ENCODE measurements at regions not wholly inside any gene's neighbourhood (a gene's known extent, or its start where the extent isn't known, plus 50 kb on each side); places are given as distances from the start of the nearest gene placed in this dataset.
A peak's percentile ranks its signal among the peaks of the same experiment; 100 is the strongest.

DNA sequence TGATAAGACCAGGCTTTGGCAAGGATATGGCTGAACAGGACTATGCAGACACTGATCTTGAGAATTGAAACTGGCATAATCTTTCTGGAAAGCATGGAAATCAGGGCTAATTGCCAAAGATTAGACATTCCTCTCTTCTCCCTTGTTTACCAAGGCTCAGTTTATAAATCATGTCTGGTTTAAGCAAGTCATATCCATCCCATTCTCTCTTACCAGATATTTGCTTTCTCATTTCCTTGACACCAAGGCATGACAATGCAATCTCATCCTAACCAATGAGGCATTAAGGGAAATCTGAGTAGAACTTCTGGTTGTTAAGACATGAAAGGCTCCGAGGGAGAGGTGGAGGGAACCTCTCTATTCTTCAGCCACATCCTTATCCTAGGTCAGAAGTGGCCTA, 110.3 kb upstream of the CEP85L start:
- no peak overlapping the region for H3K9ac ChIP-seq (ENCODE audit: insufficient read length, low read depth)
- no peaks in the 10 kb centered on the region for H3K27me3 ChIP-seq (ENCODE audit: insufficient read depth, insufficient read length)
- no peak overlapping the region for H3K4me3 ChIP-seq (ENCODE audit: insufficient read length, low read depth)
- TF ChIP-seq SUZ12 (IDR thresholded peaks at IDR 0.05; ENCODE audit: extremely low read depth, insufficient read depth, insufficient read length) (no peak), ZNF274 (IDR thresholded peaks at IDR 0.05; ENCODE audit: low read depth, low read length) (no peak), YY1 (IDR thresholded peaks at IDR 0.05; ENCODE audit: insufficient read depth, insufficient read length) (no peak)
- H3K4me1 ChIP-seq (ENCODE audit: insufficient read depth, insufficient read length) = no peaks in the 10 kb centered on the region
- no peaks in the 10 kb centered on the region for H3K36me3 ChIP-seq (ENCODE audit: insufficient read depth, insufficient read length, low read length)
- no peak for DNase-seq (ENCODE audit: low read depth, low spot score)
- no peaks in the 10 kb centered on the region for H3K9me3 ChIP-seq (ENCODE audit: insufficient read depth, low read length)

DNA sequence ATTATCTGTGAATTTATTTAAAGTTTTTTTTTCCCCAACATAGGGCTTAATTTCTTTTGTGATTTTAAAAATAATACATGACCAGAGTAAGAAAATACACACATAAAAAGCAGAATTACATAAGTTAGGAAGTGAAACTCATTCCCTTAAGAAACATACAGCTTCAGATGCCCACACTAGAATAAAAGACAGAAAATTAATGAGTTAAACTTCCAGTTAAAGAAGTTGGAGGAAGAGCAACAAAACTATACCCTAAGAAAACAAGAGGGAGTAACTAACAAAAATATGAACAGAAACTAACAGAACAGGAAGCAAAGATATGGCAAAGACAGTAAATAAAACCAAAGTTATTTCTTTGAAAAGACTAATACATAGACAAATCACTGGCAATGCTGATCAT, 107.6 kb upstream of the CEP85L start:
- no peaks in the 10 kb centered on the region for H3K4me1 ChIP-seq (ENCODE audit: insufficient read depth, insufficient read length)
- H3K27me3 ChIP-seq (ENCODE audit: insufficient read depth, insufficient read length) = no peaks in the 10 kb centered on the region
- no peaks in the 10 kb centered on the region for H3K36me3 ChIP-seq (ENCODE audit: insufficient read depth, insufficient read length, low read length)
- TF ChIP-seq ZNF274 (IDR thresholded peaks at IDR 0.05; ENCODE audit: low read depth, low read length) = no peak
- TF ChIP-seq YY1 (IDR thresholded peaks at IDR 0.05; ENCODE audit: insufficient read depth, insufficient read length) = no peak
- TF ChIP-seq SUZ12 (IDR thresholded peaks at IDR 0.05; ENCODE audit: extremely low read depth, insufficient read depth, insufficient read length) = no peak
- no peak overlapping the region for H3K4me3 ChIP-seq (ENCODE audit: insufficient read length, low read depth)
- no peak for DNase-seq (ENCODE audit: low read depth, low spot score)
- no peak overlapping the region for H3K9ac ChIP-seq (ENCODE audit: insufficient read length, low read depth)
- H3K9me3 ChIP-seq (ENCODE audit: insufficient read depth, low read length) = no peaks in the 10 kb centered on the region

DNA sequence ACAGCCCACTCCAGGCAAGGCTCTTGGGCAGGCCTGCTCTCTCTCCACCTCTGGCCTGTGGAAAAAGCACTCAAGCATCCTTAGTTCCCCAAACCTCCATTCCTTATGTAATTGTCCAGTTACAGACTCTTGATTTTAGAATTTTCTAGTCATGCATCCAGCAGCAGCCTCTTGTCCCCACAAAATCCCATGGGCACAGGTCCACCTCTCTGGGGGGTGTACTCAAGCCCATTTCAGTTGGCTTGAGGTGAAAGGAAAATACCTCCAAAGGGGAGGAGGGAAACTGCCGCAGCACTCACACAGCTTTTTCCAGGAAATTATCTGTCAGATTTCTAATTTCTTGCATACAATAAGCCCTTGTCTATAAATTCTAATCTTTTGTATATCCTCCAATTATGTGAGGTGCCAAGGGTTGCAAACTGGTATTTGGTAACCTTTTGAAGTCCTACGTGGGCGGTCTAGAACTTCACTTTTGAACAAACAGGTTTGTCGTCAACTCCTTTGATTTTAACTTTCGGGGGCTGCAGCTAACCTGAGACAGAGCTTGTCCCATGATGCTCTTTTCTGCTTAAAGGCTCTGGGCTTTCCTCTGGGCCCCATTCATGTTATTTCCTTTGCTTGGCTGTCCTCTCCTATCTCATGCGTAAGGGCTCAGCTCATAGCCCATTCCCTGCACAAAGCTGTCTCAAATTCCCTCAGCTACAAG, 104.7 kb upstream of the CEP85L start:
- TF ChIP-seq ZNF274 (IDR thresholded peaks at IDR 0.05; ENCODE audit: low read depth, low read length) (no peak), YY1 (IDR thresholded peaks at IDR 0.05; ENCODE audit: insufficient read depth, insufficient read length) (no peak), SUZ12 (IDR thresholded peaks at IDR 0.05; ENCODE audit: extremely low read depth, insufficient read depth, insufficient read length) (no peak)
- no peaks in the 10 kb centered on the region for H3K27me3 ChIP-seq (ENCODE audit: insufficient read depth, insufficient read length)
- H3K4me3 ChIP-seq (ENCODE audit: insufficient read length, low read depth) = no peak overlapping the region
- no peaks in the 10 kb centered on the region for H3K36me3 ChIP-seq (ENCODE audit: insufficient read depth, insufficient read length, low read length)
- no peak for DNase-seq (ENCODE audit: low read depth, low spot score)
- H3K9ac ChIP-seq (ENCODE audit: insufficient read length, low read depth) = no peak overlapping the region
- H3K4me1 ChIP-seq (ENCODE audit: insufficient read depth, insufficient read length) = no peaks in the 10 kb centered on the region
- H3K9me3 ChIP-seq (ENCODE audit: insufficient read depth, low read length) = no peaks in the 10 kb centered on the region

DNA sequence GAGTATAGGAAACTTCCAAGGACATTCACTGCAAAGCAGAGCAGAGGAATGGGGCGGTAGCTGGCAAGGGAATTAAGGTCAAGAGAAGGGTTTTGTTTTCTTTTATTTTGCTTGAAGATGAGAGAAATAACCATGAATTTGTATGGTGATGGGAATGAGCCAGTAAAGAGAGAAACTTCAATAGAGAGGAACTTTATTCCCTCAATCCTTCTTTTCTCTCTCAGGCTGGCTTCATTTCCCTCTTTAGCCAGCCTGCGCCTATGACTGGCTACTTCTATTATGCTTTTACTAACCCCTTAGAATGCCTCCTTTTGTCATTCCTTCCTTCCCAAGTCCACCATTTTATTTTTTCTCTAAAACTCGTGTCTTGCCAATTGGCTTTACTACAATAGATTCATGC, 101.4 kb upstream of the CEP85L start:
- DNase-seq (ENCODE audit: low read depth, low spot score) = no peak
- no peaks in the 10 kb centered on the region for H3K36me3 ChIP-seq (ENCODE audit: insufficient read depth, insufficient read length, low read length)
- H3K27me3 ChIP-seq (ENCODE audit: insufficient read depth, insufficient read length) = no peaks in the 10 kb centered on the region
- peaks cover 3% of the 10 kb centered on the region for H3K4me1 ChIP-seq (ENCODE audit: insufficient read depth, insufficient read length)
- H3K9me3 ChIP-seq (ENCODE audit: insufficient read depth, low read length) = no peaks in the 10 kb centered on the region
- no peak for TF ChIP-seq YY1 (IDR thresholded peaks at IDR 0.05; ENCODE audit: insufficient read depth, insufficient read length)
- TF ChIP-seq SUZ12 (IDR thresholded peaks at IDR 0.05; ENCODE audit: extremely low read depth, insufficient read depth, insufficient read length) = no peak
- TF ChIP-seq ZNF274 (IDR thresholded peaks at IDR 0.05; ENCODE audit: low read depth, low read length) = no peak
- no peak overlapping the region for H3K9ac ChIP-seq (ENCODE audit: insufficient read length, low read depth)
- no peak overlapping the region for H3K4me3 ChIP-seq (ENCODE audit: insufficient read length, low read depth)

- DNase-seq (ENCODE audit: low read depth, low spot score) = no peak
- TF ChIP-seq SUZ12 (IDR thresholded peaks at IDR 0.05; ENCODE audit: extremely low read depth, insufficient read depth, insufficient read length) (no peak), YY1 (IDR thresholded peaks at IDR 0.05; ENCODE audit: insufficient read depth, insufficient read length) (no peak), ZNF274 (IDR thresholded peaks at IDR 0.05; ENCODE audit: low read depth, low read length) (no peak)
- Histone ChIP-seq H3K9me3 (ENCODE audit: insufficient read depth, low read length) (no peaks in the 10 kb centered on the region), H3K9ac (ENCODE audit: insufficient read length, low read depth) (no peak overlapping the region), H3K27me3 (ENCODE audit: insufficient read depth, insufficient read length) (no peaks in the 10 kb centered on the region), H3K36me3 (ENCODE audit: insufficient read depth, insufficient read length, low read length) (no peaks in the 10 kb centered on the region), H3K4me3 (ENCODE audit: insufficient read length, low read depth) (no peak overlapping the region), H3K4me1 (ENCODE audit: insufficient read depth, insufficient read length) (peaks cover 3% of the 10 kb centered on the region)
These were observed 99.7 kb upstream of the CEP85L start for GRCh38 chr6:118751072-118751471.

GRCh38 chr6:118750143-118750542, 98.8 kb upstream of the CEP85L start:
- no peaks in the 10 kb centered on the region for H3K27me3 ChIP-seq (ENCODE audit: insufficient read depth, insufficient read length)
- TF ChIP-seq ZNF274 (IDR thresholded peaks at IDR 0.05; ENCODE audit: low read depth, low read length) = no peak
- TF ChIP-seq YY1 (IDR thresholded peaks at IDR 0.05; ENCODE audit: insufficient read depth, insufficient read length) = no peak
- no peak for TF ChIP-seq SUZ12 (IDR thresholded peaks at IDR 0.05; ENCODE audit: extremely low read depth, insufficient read depth, insufficient read length)
- no peak for DNase-seq (ENCODE audit: low read depth, low spot score)
- peaks cover 3% of the 10 kb centered on the region for H3K4me1 ChIP-seq (ENCODE audit: insufficient read depth, insufficient read length)
- no peaks in the 10 kb centered on the region for H3K9me3 ChIP-seq (ENCODE audit: insufficient read depth, low read length)
- no peaks in the 10 kb centered on the region for H3K36me3 ChIP-seq (ENCODE audit: insufficient read depth, insufficient read length, low read length)
- H3K9ac ChIP-seq (ENCODE audit: insufficient read length, low read depth) = no peak overlapping the region
- no peak overlapping the region for H3K4me3 ChIP-seq (ENCODE audit: insufficient read length, low read depth)

DNA sequence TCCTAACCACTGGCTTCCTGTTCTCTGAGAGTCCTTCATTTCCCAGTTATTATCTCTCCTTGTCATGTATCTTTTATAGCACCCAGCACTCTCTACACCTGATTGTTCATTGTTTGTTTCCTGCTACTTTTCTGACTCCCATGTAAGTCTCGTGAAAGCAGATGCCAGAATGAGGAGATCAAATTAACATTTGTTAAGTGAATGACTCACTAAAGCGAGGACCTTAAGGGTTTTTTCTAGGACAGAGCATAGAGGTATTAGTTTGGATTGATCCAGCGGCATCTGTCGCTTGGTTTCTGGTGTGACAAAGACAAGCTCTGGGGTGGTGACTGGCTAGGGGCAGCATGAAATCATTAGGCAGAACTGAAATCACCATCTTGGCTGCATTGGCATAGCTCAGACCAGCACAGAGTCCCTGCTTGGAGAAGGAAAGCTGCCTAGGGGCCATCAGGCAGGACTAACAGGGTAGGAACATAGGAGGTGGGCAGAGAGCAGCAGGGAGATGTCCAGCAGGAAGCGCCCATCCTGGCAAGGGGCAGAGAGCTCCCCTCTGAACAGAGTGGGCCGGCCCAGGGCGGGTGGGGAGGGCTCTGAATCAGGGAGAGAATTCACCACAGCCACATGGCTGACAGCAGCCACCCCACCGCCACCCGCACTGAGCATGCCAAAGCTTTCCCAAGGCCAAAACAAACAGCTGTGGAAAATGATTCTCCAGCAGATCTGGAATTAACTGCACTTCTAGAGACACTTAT, 97.1 kb upstream of the CEP85L start:
- Histone ChIP-seq H3K4me1 (ENCODE audit: insufficient read depth, insufficient read length) (peaks cover 3% of the 10 kb centered on the region), H3K9ac (ENCODE audit: insufficient read length, low read depth) (no peak overlapping the region), H3K9me3 (ENCODE audit: insufficient read depth, low read length) (no peaks in the 10 kb centered on the region), H3K4me3 (ENCODE audit: insufficient read length, low read depth) (no peak overlapping the region), H3K27me3 (ENCODE audit: insufficient read depth, insufficient read length) (no peaks in the 10 kb centered on the region), H3K36me3 (ENCODE audit: insufficient read depth, insufficient read length, low read length) (no peaks in the 10 kb centered on the region)
- DNase-seq (ENCODE audit: low read depth, low spot score) = peak; percentile 25
- no peak for TF ChIP-seq SUZ12 (IDR thresholded peaks at IDR 0.05; ENCODE audit: extremely low read depth, insufficient read depth, insufficient read length)
- no peak for TF ChIP-seq YY1 (IDR thresholded peaks at IDR 0.05; ENCODE audit: insufficient read depth, insufficient read length)
- TF ChIP-seq ZNF274 (IDR thresholded peaks at IDR 0.05; ENCODE audit: low read depth, low read length) = no peak
